Activated CD8-positive, alpha-beta T cell treated with anti-CD3 and anti-CD28 coated beads for 36 hours (primary cell): ENCODE measurements at regions not wholly inside any gene's neighbourhood (a gene's known extent, or its start where the extent isn't known, plus 50 kb on each side); places are given as distances from the start of the nearest gene placed in this dataset.

ENCODE experiments used
- ATAC-seq: fragments of 200-7000 bp; cut with Tn5 transposase; one replicate; pipeline ENCODE4 v1.10.0; 2021; ENCODE audit warnings: mild to moderate bottlenecking, moderate library complexity
- CTCF ChIA-PET: fragments of 350-600 bp; sonication (Branson Sonifier 250); formaldehyde crosslinking; loops from one replicate; lab custom pipeline; 2021; ENCODE audit warnings: antibody characterized with exemption; lab: Charles Lee
- POLR2A ChIA-PET: fragments of 350-600 bp; sonication (Branson Sonifier 250); formaldehyde crosslinking; loops from one replicate; lab custom pipeline; 2021; ENCODE audit warnings: antibody characterized with exemption; lab: Charles Lee
- DNase-seq: peaks from one replicate; pipeline ENCODE4 v3.0.0-alpha.2; 2020
- H3K27ac Mint-ChIP-seq: one replicate; pipeline ENCODE4 v1.8.0; 2021; ENCODE audit warnings: mild to moderate bottlenecking, mixed read lengths
- H3K27me3 Mint-ChIP-seq: one replicate; pipeline ENCODE4 v1.8.0; 2021; ENCODE audit warnings: mixed read lengths
- H3K36me3 Mint-ChIP-seq: one replicate; pipeline ENCODE4 v1.8.0; 2021; ENCODE audit warnings: low read depth, mixed read lengths
- H3K4me1 Mint-ChIP-seq: one replicate; pipeline ENCODE4 v1.8.0; 2021; ENCODE audit warnings: low read depth, mixed read lengths
- H3K4me3 Mint-ChIP-seq: one replicate; pipeline ENCODE4 v1.8.0; 2021; ENCODE audit warnings: mild to moderate bottlenecking, moderate library complexity, mixed read lengths
- H3K9me3 Mint-ChIP-seq: one replicate; pipeline ENCODE4 v1.8.0; 2021; ENCODE audit warnings: mixed read lengths
- CTCF ChIP-seq: fragments of 200-600 bp; IDR thresholded peaks from one replicate; pipeline ENCODE4 v1.8.0; 2022; ENCODE audit warnings: antibody characterized with exemption, mild to moderate bottlenecking
- intact Hi-C: fragments of 100-400 bp; cut with micrococcal nuclease; formaldehyde crosslinking; loops from one replicate; pipeline ENCODE4 v1.10.0; 2022

DNA sequence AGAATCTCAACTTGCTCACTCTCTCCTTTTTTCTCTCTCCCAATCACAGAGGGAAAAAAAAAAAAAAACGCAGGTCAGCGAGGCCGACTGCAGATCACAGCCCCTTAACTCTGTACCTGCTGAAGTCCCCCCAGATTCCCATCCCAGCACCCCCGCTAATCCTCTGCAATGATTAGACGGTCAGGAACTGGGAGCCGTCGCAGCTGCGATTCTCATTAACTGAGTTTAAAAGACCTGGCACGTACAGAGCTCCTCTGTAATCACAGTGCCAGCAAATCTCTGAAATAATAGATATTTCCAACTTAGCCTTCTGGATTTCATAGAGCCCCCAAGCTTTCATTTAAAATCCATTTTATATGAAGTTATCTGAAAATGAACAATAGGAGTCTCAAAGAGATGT is 84.4 kb downstream of the ANKRD60 start:
- H3K36me3 Mint-ChIP-seq = no peaks in the 10 kb centered on the region
- no peak overlapping the region for H3K4me3 Mint-ChIP-seq
- no peaks in the 10 kb centered on the region for H3K4me1 Mint-ChIP-seq
- no peak for DNase-seq
- H3K27ac Mint-ChIP-seq = no peak overlapping the region
- intact Hi-C loops = no loop called here
- no peak for ATAC-seq
- POLR2A ChIA-PET = no interaction called here
- CTCF ChIA-PET = interaction anchor here (1.1 kb wide), 1 partner anchor 12 kb away, joined by 4 read pairs; no protein-coding TSS in a partner anchor
- TF ChIP-seq CTCF = no peak
- H3K27me3 Mint-ChIP-seq = peaks cover 21% of the 10 kb centered on the region
- H3K9me3 Mint-ChIP-seq = no peaks in the 10 kb centered on the region

DNA sequence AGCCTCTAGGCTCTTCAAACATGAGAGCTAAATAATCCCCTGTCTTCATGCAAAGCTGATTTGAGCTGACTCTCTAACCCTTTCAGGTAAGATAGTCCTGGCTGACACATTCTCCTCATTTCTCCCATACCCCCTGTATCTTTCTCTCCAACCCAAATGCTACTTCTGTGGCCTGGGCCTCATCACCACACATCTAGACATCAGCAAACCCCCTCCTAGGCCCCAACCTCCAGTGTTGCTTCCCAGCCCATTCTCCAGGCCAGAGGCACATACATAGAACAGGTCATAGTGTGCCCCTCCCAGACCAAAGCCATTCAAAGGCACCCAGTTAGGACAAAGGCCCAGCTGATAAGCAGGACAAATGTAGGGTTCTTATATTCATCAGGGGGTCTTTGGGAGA is 84.9 kb downstream of the ANKRD60 start:
- H3K27me3 Mint-ChIP-seq = peaks cover 15% of the 10 kb centered on the region
- no peaks in the 10 kb centered on the region for H3K4me1 Mint-ChIP-seq
- intact Hi-C loops = no loop called here
- ATAC-seq (no peak), DNase-seq (no peak)
- no peak overlapping the region for H3K27ac Mint-ChIP-seq
- no peak for TF ChIP-seq CTCF
- POLR2A ChIA-PET = no interaction called here
- CTCF ChIA-PET = interaction anchor here (1.1 kb wide), 1 partner anchor 13 kb away, joined by 4 read pairs; no protein-coding TSS in a partner anchor
- no peaks in the 10 kb centered on the region for H3K9me3 Mint-ChIP-seq
- no peak overlapping the region for H3K4me3 Mint-ChIP-seq
- no peaks in the 10 kb centered on the region for H3K36me3 Mint-ChIP-seq

GRCh38 chr20:58142843-58143185 is 85.6 kb downstream of the ANKRD60 start:
- H3K4me3 Mint-ChIP-seq = no peak overlapping the region

GRCh38 chr20:58141971-58142842 is 86.2 kb downstream of the ANKRD60 start:
- ChIA-PET CTCF (no interaction called here), POLR2A (no interaction called here)
- ATAC-seq (no peak), DNase-seq (no peak)
- Mint-ChIP-seq H3K36me3 (no peaks in the 10 kb centered on the region), H3K27ac (no peak overlapping the region), H3K27me3 (peaks cover 9% of the 10 kb centered on the region), H3K4me3 (no peak overlapping the region), H3K9me3 (no peaks in the 10 kb centered on the region), H3K4me1 (no peaks in the 10 kb centered on the region)
- TF ChIP-seq CTCF = no peak
- intact Hi-C loops = no loop called here

More at GRCh38 chr20:58142843-58143185, 85.6 kb downstream of the ANKRD60 start:
- Mint-ChIP-seq H3K9me3 (no peaks in the 10 kb centered on the region), H3K36me3 (no peaks in the 10 kb centered on the region), H3K27ac (no peak overlapping the region), H3K4me1 (no peaks in the 10 kb centered on the region), H3K27me3 (peaks cover 10% of the 10 kb centered on the region)
- DNase-seq (no peak), ATAC-seq (no peak)
- TF ChIP-seq CTCF = no peak
- intact Hi-C loops = no loop called here
- ChIA-PET CTCF (no interaction called here), POLR2A (no interaction called here)

DNA sequence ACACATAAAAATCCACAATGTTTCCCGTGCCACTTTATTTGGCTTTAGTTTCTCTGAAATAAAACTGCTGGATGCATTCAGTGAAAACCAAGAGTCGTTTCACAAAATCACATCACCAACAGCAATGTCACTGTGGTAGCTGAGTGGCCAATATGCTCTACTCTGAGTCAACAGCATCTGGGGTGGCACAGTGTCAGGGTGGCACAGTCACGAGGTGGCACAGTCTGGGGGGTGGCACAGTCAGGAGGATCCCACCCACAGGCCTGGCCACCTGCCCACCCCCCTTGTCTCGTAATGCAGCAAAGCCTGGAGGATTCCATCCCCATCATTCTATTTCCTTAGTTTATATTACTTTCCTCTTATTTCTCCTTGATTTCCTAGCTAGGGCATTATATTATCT is 87.0 kb downstream of the ANKRD60 start:
- peaks cover 15% of the 10 kb centered on the region for H3K27me3 Mint-ChIP-seq
- intact Hi-C loops = no loop called here
- TF ChIP-seq CTCF = no peak

More for the DNA sequence above, 87.0 kb downstream of the ANKRD60 start:
- H3K4me3 Mint-ChIP-seq = no peak overlapping the region
- CTCF ChIA-PET = no interaction called here
- no peaks in the 10 kb centered on the region for H3K36me3 Mint-ChIP-seq
- DNase-seq = no peak
- no peak overlapping the region for H3K27ac Mint-ChIP-seq
- H3K9me3 Mint-ChIP-seq = no peaks in the 10 kb centered on the region
- POLR2A ChIA-PET = no interaction called here
- ATAC-seq = no peak
- no peaks in the 10 kb centered on the region for H3K4me1 Mint-ChIP-seq
